TTC549 (cell line): ENCODE measurements at regions not wholly inside any gene's neighbourhood (a gene's known extent, or its start where the extent isn't known, plus 50 kb on each side); places are given as distances from the start of the nearest gene placed in this dataset.

ENCODE experiments used
- FAIRE-seq: peaks from 2 replicates; lab custom pipeline; 2012; peaks lifted over from hg19 to GRCh38; lab: Jason Lieb, UNC

- FAIRE-seq = no peak
Observed at GRCh38 chr4:11623726-11624037, 195.0 kb upstream of the HS3ST1 start.

GRCh38 chr4:11622961-11623725, 194.4 kb upstream of the HS3ST1 start:
- no peak for FAIRE-seq

- FAIRE-seq = no peak
Observed at GRCh38 chr4:11620861-11621260, 192.2 kb upstream of the HS3ST1 start.

- FAIRE-seq = no peak
Observed at GRCh38 chr4:11618666-11619282, 190.1 kb upstream of the HS3ST1 start.

- no peak for FAIRE-seq
Observed at GRCh38 chr4:11616856-11617255, 188.2 kb upstream of the HS3ST1 start.

GRCh38 chr4:11615601-11616000, 186.9 kb upstream of the HS3ST1 start:
- no peak for FAIRE-seq

GRCh38 chr4:11614426-11614825, 185.7 kb upstream of the HS3ST1 start:
- no peak for FAIRE-seq

GRCh38 chr4:11611868-11612267, 183.2 kb upstream of the HS3ST1 start:
- no peak for FAIRE-seq

GRCh38 chr4:11609751-11610150, 181.1 kb upstream of the HS3ST1 start:
- no peak for FAIRE-seq

GRCh38 chr4:11608992-11609391, 180.3 kb upstream of the HS3ST1 start:
- FAIRE-seq = no peak

- FAIRE-seq = no peak
Observed at GRCh38 chr4:11606078-11606477, 177.4 kb upstream of the HS3ST1 start.

GRCh38 chr4:11605597-11605996, 176.9 kb upstream of the HS3ST1 start:
- FAIRE-seq = no peak

- no peak for FAIRE-seq
Observed at GRCh38 chr4:11604821-11605220, 176.1 kb upstream of the HS3ST1 start.

GRCh38 chr4:11603591-11604194, 175.0 kb upstream of the HS3ST1 start:
- no peak for FAIRE-seq

GRCh38 chr4:11602606-11603340, 174.1 kb upstream of the HS3ST1 start:
- FAIRE-seq = no peak

GRCh38 chr4:11599064-11599463, 170.4 kb upstream of the HS3ST1 start:
- no peak for FAIRE-seq

GRCh38 chr4:11598591-11598990, 169.9 kb upstream of the HS3ST1 start:
- FAIRE-seq = no peak

- no peak for FAIRE-seq
Observed at GRCh38 chr4:11597506-11597905, 168.8 kb upstream of the HS3ST1 start.

GRCh38 chr4:11596989-11597388, 168.3 kb upstream of the HS3ST1 start:
- FAIRE-seq = no peak

GRCh38 chr4:11593576-11594116, 165.0 kb upstream of the HS3ST1 start:
- FAIRE-seq = no peak

- no peak for FAIRE-seq
Observed at GRCh38 chr4:11592276-11592675, 163.6 kb upstream of the HS3ST1 start.

- FAIRE-seq = no peak
Observed at GRCh38 chr4:11590132-11590531, 161.4 kb upstream of the HS3ST1 start.

GRCh38 chr4:11589676-11590075, 161.0 kb upstream of the HS3ST1 start:
- FAIRE-seq = no peak
